Choroid plexus epithelial cell (primary cell): ENCODE measurements at regions not wholly inside any gene's neighbourhood (a gene's known extent, or its start where the extent isn't known, plus 50 kb on each side); places are given as distances from the start of the nearest gene placed in this dataset.

Experiments
- DNase-seq: peaks from one replicate; pipeline ENCODE4 v3.0.0-alpha.2; 2010; ENCODE audit warnings: low read depth
- H3K4me3 ChIP-seq: 2 replicates; pipeline ENCODE4 v1.5.1; 2011; ENCODE audit warnings: low read depth, mild to moderate bottlenecking, control low read depth, low read length, moderate library complexity
- TF ChIP-seq, protein P1 (sequence below): conservative IDR thresholded peaks from 2 replicates; pipeline ENCODE4 v1.5.1; 2011; ENCODE audit warnings: low read depth, mild to moderate bottlenecking, control low read depth, inconsistent platforms, low read length, moderate library complexity

- DNase-seq: peak; percentile 6
- TF ChIP-seq, protein P1, sequence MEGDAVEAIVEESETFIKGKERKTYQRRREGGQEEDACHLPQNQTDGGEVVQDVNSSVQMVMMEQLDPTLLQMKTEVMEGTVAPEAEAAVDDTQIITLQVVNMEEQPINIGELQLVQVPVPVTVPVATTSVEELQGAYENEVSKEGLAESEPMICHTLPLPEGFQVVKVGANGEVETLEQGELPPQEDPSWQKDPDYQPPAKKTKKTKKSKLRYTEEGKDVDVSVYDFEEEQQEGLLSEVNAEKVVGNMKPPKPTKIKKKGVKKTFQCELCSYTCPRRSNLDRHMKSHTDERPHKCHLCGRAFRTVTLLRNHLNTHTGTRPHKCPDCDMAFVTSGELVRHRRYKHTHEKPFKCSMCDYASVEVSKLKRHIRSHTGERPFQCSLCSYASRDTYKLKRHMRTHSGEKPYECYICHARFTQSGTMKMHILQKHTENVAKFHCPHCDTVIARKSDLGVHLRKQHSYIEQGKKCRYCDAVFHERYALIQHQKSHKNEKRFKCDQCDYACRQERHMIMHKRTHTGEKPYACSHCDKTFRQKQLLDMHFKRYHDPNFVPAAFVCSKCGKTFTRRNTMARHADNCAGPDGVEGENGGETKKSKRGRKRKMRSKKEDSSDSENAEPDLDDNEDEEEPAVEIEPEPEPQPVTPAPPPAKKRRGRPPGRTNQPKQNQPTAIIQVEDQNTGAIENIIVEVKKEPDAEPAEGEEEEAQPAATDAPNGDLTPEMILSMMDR: no peak
- H3K4me3 ChIP-seq: no peak overlapping the region
These were observed 228.8 kb downstream of the NSUN3 start for GRCh38 chr3:94291686-94292085.

DNA sequence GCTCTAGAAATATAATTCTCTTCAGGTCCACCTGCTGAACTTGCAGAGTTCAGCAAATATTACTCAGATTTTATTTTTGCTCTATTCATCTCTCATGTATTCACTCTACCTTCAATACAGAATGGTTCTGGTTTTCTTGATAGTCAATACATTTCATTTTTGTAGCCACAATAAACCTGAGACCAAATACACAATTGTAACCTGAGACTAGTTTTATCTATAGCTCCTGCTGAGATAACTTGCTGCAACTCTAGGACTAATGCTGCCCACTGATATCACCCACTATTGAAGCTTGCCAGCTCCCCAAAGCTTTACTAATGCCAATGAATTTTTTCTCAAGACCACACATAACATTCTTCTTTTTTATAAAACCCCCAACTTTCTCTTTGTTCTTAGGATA is 229.3 kb downstream of the NSUN3 start:
- TF ChIP-seq, protein P1: no peak
- H3K4me3 ChIP-seq: no peak overlapping the region

DNA sequence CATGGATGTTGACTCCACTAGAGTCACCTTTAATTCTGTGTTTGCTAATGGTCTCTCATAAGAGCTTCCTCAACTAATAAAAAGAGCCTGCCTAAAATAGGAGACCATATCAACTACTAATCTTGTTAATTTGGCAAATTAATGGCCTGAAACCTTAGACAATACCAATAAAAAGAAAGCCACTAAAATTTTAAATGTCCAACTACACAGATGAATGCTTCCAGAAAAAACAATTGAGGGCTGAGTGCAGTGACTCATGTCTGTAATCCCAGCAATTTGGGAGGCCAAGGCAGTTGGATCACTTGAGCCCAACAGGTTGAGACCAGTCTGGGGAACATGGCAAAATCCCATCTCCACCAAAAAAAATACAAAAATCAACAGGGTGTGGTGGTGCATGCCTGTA is 230.9 kb downstream of the NSUN3 start:
- TF ChIP-seq, protein P1: no peak

More for the DNA sequence above, 229.3 kb downstream of the NSUN3 start:
- DNase-seq: no peak

DNA sequence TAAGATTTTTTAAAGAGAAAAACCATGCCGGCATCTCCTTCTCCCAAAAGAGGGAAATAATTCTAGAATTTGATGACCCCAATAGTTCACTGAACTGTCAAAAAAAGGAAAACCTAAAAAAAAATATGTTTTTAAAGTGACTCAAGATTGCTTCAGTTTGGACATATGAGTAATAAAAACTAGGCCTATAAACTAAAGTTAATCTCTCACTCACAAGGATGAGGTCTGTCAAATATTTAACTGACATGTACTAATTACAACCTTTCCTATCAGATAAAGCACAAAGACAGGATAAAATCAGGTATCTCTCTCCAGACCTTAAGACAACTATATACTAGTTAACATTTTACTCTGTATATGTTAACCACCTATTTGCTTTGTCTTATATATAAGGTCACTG is 231.9 kb downstream of the NSUN3 start:
- no peak for DNase-seq
- H3K4me3 ChIP-seq: no peak overlapping the region
- TF ChIP-seq, protein P1: no peak

More for the DNA sequence above, 230.9 kb downstream of the NSUN3 start:
- no peak overlapping the region for H3K4me3 ChIP-seq
- DNase-seq: no peak

DNA sequence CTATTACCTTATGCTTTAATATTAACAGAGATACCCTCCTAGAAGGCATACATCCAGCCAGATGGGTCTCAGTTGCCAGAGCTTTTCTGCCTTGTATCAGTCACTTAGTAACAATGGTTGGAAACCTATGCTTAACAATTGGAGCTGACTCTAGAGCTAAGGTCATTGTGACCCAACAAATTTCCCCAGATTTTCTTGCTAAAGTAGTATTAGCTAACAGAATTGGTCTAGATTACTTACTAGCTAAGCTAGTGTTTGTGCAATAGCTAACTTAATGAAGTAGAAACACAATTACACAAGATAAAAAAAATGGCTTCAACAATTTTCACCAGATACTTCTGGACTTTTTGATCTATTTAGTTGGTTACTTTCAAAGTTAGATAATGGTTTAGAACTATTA is 236.9 kb downstream of the NSUN3 start:
- TF ChIP-seq, protein P1: no peak
- H3K4me3 ChIP-seq: no peak overlapping the region
- DNase-seq: no peak

GRCh38 chr3:94301366-94301765 is 238.5 kb downstream of the NSUN3 start:
- no peak for DNase-seq
- H3K4me3 ChIP-seq: no peak overlapping the region
- TF ChIP-seq, protein P1: no peak

- DNase-seq: no peak
- TF ChIP-seq, protein P1: no peak
These were observed 240.4 kb downstream of the NSUN3 start for GRCh38 chr3:94303266-94303665.

More at GRCh38 chr3:94303266-94303665, 240.4 kb downstream of the NSUN3 start:
- H3K4me3 ChIP-seq: no peak overlapping the region
